HCT116 (cell line): ENCODE measurements at regions not wholly inside any gene's neighbourhood (a gene's known extent, or its start where the extent isn't known, plus 50 kb on each side); places are given as distances from the start of the nearest gene placed in this dataset.

Experiments
- CEBPB ChIP-seq: IDR thresholded peaks from 2 replicates; pipeline ENCODE4 v1.6.1; 2012; ENCODE audit warnings: low read depth
- CTCF ChIP-seq, 3 experiments: fragments of 200-600 bp in 1 of 3; sonication (generic) in 1 of 3; IDR thresholded peaks in 2 of 3; conservative IDR thresholded peaks in 1 of 3; 2 replicates each; pipeline ENCODE4 v1.5.1; 2012 to 2017; ENCODE audit warnings: low read depth in 2 of 3, low read length in 2 of 3, antibody characterized with exemption in 1 of 3, borderline replicate concordance in 1 of 3, control low read depth in 1 of 3, mild to moderate bottlenecking in 1 of 3, mixed read lengths in 1 of 3, mixed run types in 1 of 3, moderate library complexity in 1 of 3; ENCODE audit not compliant: insufficient read depth in 1 of 3
- EGR1 ChIP-seq: IDR thresholded peaks from 2 replicates; pipeline ENCODE4 v1.6.1; 2012; ENCODE audit warnings: low read depth
- EZH2 ChIP-seq: fragments of 200-600 bp; sonication (generic); IDR thresholded peaks from 2 replicates; pipeline ENCODE4 v1.6.1; 2017; ENCODE audit warnings: antibody characterized with exemption, mixed run types
- EZH2phosphoT487 ChIP-seq: fragments of 200-600 bp; IDR thresholded peaks from 2 replicates; pipeline ENCODE4 v1.6.1; 2018; ENCODE audit warnings: antibody characterized with exemption, borderline replicate concordance
- MAX ChIP-seq: IDR thresholded peaks from 2 replicates; pipeline ENCODE4 v1.6.1; 2012
- POLR2A ChIP-seq: IDR thresholded peaks from 2 replicates; pipeline ENCODE4 v1.7.0; 2011; ENCODE audit warnings: borderline replicate concordance; ENCODE audit not compliant: insufficient read depth, insufficient read length; ENCODE audit errors: extremely low read depth
- POLR2AphosphoS5 ChIP-seq: IDR thresholded peaks from 2 replicates; pipeline ENCODE4 v1.6.1; 2011; ENCODE audit warnings: mild to moderate bottlenecking, low read depth, low read length, moderate library complexity
- RAD21 ChIP-seq: IDR thresholded peaks from 2 replicates; pipeline ENCODE4 v1.6.1; 2012; ENCODE audit warnings: low read depth, mild to moderate bottlenecking
- REST ChIP-seq: IDR thresholded peaks from 2 replicates; pipeline ENCODE4 v1.6.1; 2012; ENCODE audit warnings: low read depth
- SIN3A ChIP-seq: IDR thresholded peaks from 2 replicates; pipeline ENCODE4 v1.6.1; 2012; ENCODE audit warnings: low read depth
- YY1 ChIP-seq: IDR thresholded peaks from 2 replicates; pipeline ENCODE4 v1.6.1; 2011; ENCODE audit warnings: low read length, low read depth, moderate library complexity, mild to moderate bottlenecking; ENCODE audit not compliant: insufficient replicate concordance; ENCODE audit errors: extremely low read depth
- ZFX ChIP-seq: fragments of 450-650 bp; IDR thresholded peaks from 2 replicates; pipeline ENCODE4 v1.6.1; 2017

DNA sequence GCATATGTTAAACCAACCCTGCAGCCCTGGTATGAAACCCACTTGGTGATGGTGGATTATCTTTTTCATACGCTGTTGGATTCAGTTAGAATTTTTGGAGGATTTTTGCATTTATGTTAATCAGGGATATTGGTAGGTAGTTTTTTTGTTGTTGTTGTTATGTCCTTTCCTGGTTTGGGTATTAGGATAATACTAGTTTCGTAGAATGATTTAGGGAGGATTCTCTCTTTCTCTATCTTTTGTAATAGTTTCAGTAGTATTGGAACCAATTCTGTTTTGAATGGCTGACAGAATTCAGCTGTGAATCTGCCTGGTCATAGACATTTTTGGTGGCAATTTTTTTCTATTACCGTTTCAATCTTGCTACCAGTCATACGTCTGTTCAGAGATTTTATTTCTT, 305.4 kb downstream of the IDS start:
- TF ChIP-seq EZH2phosphoT487 (no peak), EZH2 (no peak), CTCF (IDR thresholded peaks at IDR 0.05 in 2 of 3, conservative IDR thresholded peaks at IDR 0.05 in 1 of 3; ENCODE audit: borderline replicate concordance in 1 of 3, insufficient read depth in 1 of 3, low read depth in 2 of 3, low read length in 2 of 3) (no peak), REST (no peak), CEBPB (no peak), POLR2A (no peak), MAX (no peak), POLR2AphosphoS5 (no peak), EGR1 (no peak), YY1 (no peak), RAD21 (no peak), ZFX (no peak), SIN3A (no peak)
